GM10266 (cell line): ENCODE measurements at regions not wholly inside any gene's neighbourhood (a gene's known extent, or its start where the extent isn't known, plus 50 kb on each side); places are given as distances from the start of the nearest gene placed in this dataset.

ENCODE experiments used
- DNase-seq: peaks from one replicate; pipeline ENCODE4 v3.0.0; 2012; ENCODE audit errors: extremely low spot score
- CTCF ChIP-seq: IDR thresholded peaks from 2 replicates; pipeline ENCODE4 v1.5.1; 2012; ENCODE audit warnings: mild to moderate bottlenecking, low read depth; ENCODE audit not compliant: control insufficient read depth, insufficient read depth; ENCODE audit errors: missing control alignments

- TF ChIP-seq CTCF: no peak
- DNase-seq: no peak
Measured at GRCh38 chr5:129821477-129822131, 73.7 kb downstream of the MINAR2 start.

- no peak for DNase-seq
- TF ChIP-seq CTCF: no peak
Measured at GRCh38 chr5:129830288-129830687, 74.0 kb upstream of the CHSY3 start.

- DNase-seq: no peak
- no peak for TF ChIP-seq CTCF
Measured at GRCh38 chr5:129836321-129836720, 67.9 kb upstream of the CHSY3 start.

- no peak for DNase-seq
- no peak for TF ChIP-seq CTCF
Measured at GRCh38 chr5:129844764-129845163, 59.5 kb upstream of the CHSY3 start.

GRCh38 chr5:129852747-129853352 is 51.4 kb upstream of the CHSY3 start:
- peak; percentile 94 for TF ChIP-seq CTCF
- peak; percentile 37 for DNase-seq

- TF ChIP-seq CTCF: no peak
- DNase-seq: no peak
Measured at GRCh38 chr5:129853588-129853987, 50.7 kb upstream of the CHSY3 start.
